GM23338 (cell line): ENCODE measurements at regions not wholly inside any gene's neighbourhood (a gene's known extent, or its start where the extent isn't known, plus 50 kb on each side); places are given as distances from the start of the nearest gene placed in this dataset.

ENCODE experiments used
- ATAC-seq: fragments of 200-7000 bp; cut with Tn5 transposase; 3 replicates; pipeline ENCODE4 v1.9.1; 2020
- DNase-seq: peaks from one replicate; pipeline ENCODE4 v3.0.0-alpha.2; 2015; ENCODE audit warnings: low spot score
- H2AFZ ChIP-seq: fragments of 200-600 bp; sonication (generic); 2 replicates; pipeline ENCODE4 v1.8.0; 2016; ENCODE audit warnings: antibody characterized with exemption, mild to moderate bottlenecking, moderate library complexity
- H3F3A ChIP-seq: fragments of 200-600 bp; sonication (generic); replicated peaks from 2 replicates; pipeline ENCODE4 v1.8.0; 2017; ENCODE audit warnings: antibody characterized with exemption, mixed run types, low read depth
- H3K27ac ChIP-seq: fragments of 200-600 bp; sonication (generic); 2 replicates; pipeline ENCODE4 v1.6.1; 2016; ENCODE audit warnings: low read depth
- H3K27me3 ChIP-seq: fragments of 200-600 bp; sonication (generic); 2 replicates; pipeline ENCODE4 v1.8.0; 2016; ENCODE audit warnings: mild to moderate bottlenecking, mixed run types, moderate library complexity; ENCODE audit not compliant: insufficient read depth
- H3K36me3 ChIP-seq: fragments of 200-600 bp; sonication (generic); 2 replicates; pipeline ENCODE4 v1.8.0; 2016; ENCODE audit warnings: mild to moderate bottlenecking; ENCODE audit not compliant: insufficient read depth
- H3K4me1 ChIP-seq: fragments of 200-600 bp; sonication (generic); 2 replicates; pipeline ENCODE4 v1.8.0; 2016; ENCODE audit warnings: mild to moderate bottlenecking, moderate library complexity; ENCODE audit not compliant: insufficient read depth
- H3K4me2 ChIP-seq: fragments of 200-600 bp; sonication (generic); 2 replicates; pipeline ENCODE4 v1.7.1; 2017; ENCODE audit warnings: mixed run types
- H3K4me3 ChIP-seq: fragments of 200-600 bp; sonication (generic); 2 replicates; pipeline ENCODE4 v1.6.1; 2016; ENCODE audit warnings: mixed run types
- H3K79me2 ChIP-seq: fragments of 200-600 bp; sonication (generic); replicated peaks from 2 replicates; pipeline ENCODE4 v1.8.0; 2017; ENCODE audit warnings: mild to moderate bottlenecking; ENCODE audit not compliant: insufficient read depth
- H3K9me2 ChIP-seq: fragments of 200-600 bp; sonication (generic); 2 replicates; pipeline ENCODE4 v1.8.0; 2017; ENCODE audit not compliant: insufficient read depth
- H4K20me1 ChIP-seq: fragments of 200-600 bp; sonication (generic); replicated peaks from 2 replicates; pipeline ENCODE4 v1.8.0; 2017; ENCODE audit warnings: mild to moderate bottlenecking; ENCODE audit not compliant: insufficient read depth
- H3K27ac Mint-ChIP-seq: 2 replicates; pipeline ENCODE4 v1.8.0; 2020; ENCODE audit warnings: inconsistent platforms, mild to moderate bottlenecking, moderate library complexity, mixed read lengths
- H3K27me3 Mint-ChIP-seq: 3 replicates; pipeline ENCODE4 v1.8.0; 2022; ENCODE audit warnings: low read depth, mild to moderate bottlenecking, moderate library complexity, mixed read lengths, inconsistent platforms; ENCODE audit not compliant: insufficient read depth, poor library complexity
- H3K36me3 Mint-ChIP-seq: 3 replicates; pipeline ENCODE4 v1.8.0; 2021; ENCODE audit warnings: low read depth, mild to moderate bottlenecking, inconsistent platforms, moderate library complexity, mixed read lengths
- H3K4me1 Mint-ChIP-seq: 3 replicates; pipeline ENCODE4 v1.8.0; 2020; ENCODE audit warnings: mild to moderate bottlenecking, inconsistent platforms, mixed read lengths
- H3K4me3 Mint-ChIP-seq: 3 replicates; pipeline ENCODE4 v1.8.0; 2021; ENCODE audit warnings: moderate library complexity, mild to moderate bottlenecking, inconsistent platforms, mixed read lengths
- H3K9me3 Mint-ChIP-seq: 3 replicates; pipeline ENCODE4 v1.8.0; 2020; ENCODE audit warnings: moderate library complexity, mild to moderate bottlenecking, inconsistent platforms, mixed read lengths
- CREB1 ChIP-seq: fragments of 250-450 bp; sonication (Bioruptor Pico); IDR thresholded peaks from 2 replicates; pipeline ENCODE4 v1.5.0; 2020; ENCODE audit warnings: low read depth, mild to moderate bottlenecking, moderate library complexity
- JUNB ChIP-seq: IDR thresholded peaks from one replicate; pipeline ENCODE4 v1.6.1; 2016; ENCODE audit warnings: antibody characterized with exemption; ENCODE audit not compliant: unreplicated experiment
- POLR2AphosphoS5 ChIP-seq: IDR thresholded peaks from 2 replicates; pipeline ENCODE4 v1.6.1; 2016; ENCODE audit warnings: antibody characterized with exemption, low read depth
- ZNF114 ChIP-seq: fragments of 250-450 bp; sonication (Bioruptor Pico); IDR thresholded peaks from 2 replicates; pipeline ENCODE4 v1.5.0; 2020; ENCODE audit warnings: mild to moderate bottlenecking, moderate library complexity
- TF ChIP-seq, protein P1 (sequence below): fragments of 250-450 bp; sonication (Bioruptor Pico); IDR thresholded peaks from 2 replicates; pipeline ENCODE4 v1.5.0; 2020; ENCODE audit warnings: mild to moderate bottlenecking, moderate library complexity

DNA sequence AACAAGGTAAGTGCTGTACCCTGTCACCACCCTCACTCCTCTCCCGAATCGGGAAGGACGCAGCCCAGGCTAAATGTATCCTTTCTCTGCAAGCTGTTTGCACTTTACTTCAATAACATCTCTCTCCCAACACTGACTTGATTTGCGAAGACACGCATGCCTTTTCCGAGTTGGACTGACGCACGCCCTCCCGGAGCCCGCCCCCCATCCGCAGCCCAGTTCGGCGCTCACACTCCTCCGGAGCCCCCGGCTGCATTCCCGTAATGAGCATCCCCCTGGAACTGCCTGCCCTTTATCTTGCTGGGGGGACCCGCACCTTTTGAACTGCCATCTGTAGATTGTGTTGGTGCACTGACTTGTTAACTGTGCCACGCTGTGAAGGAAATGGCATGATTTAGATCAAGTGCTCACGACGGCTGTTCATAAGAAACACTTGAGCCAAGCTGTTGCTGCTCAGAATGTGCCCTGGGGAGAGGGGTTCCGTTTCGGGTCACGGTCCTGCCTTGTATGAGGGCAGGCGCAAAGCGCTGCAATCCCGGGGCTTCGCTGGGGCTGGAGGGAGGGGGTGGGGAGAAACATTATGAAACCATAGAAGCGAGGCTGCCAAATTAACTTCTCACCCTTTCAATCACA is 176.6 kb upstream of the CDKN3 start (continued):
- TF ChIP-seq, protein P1, sequence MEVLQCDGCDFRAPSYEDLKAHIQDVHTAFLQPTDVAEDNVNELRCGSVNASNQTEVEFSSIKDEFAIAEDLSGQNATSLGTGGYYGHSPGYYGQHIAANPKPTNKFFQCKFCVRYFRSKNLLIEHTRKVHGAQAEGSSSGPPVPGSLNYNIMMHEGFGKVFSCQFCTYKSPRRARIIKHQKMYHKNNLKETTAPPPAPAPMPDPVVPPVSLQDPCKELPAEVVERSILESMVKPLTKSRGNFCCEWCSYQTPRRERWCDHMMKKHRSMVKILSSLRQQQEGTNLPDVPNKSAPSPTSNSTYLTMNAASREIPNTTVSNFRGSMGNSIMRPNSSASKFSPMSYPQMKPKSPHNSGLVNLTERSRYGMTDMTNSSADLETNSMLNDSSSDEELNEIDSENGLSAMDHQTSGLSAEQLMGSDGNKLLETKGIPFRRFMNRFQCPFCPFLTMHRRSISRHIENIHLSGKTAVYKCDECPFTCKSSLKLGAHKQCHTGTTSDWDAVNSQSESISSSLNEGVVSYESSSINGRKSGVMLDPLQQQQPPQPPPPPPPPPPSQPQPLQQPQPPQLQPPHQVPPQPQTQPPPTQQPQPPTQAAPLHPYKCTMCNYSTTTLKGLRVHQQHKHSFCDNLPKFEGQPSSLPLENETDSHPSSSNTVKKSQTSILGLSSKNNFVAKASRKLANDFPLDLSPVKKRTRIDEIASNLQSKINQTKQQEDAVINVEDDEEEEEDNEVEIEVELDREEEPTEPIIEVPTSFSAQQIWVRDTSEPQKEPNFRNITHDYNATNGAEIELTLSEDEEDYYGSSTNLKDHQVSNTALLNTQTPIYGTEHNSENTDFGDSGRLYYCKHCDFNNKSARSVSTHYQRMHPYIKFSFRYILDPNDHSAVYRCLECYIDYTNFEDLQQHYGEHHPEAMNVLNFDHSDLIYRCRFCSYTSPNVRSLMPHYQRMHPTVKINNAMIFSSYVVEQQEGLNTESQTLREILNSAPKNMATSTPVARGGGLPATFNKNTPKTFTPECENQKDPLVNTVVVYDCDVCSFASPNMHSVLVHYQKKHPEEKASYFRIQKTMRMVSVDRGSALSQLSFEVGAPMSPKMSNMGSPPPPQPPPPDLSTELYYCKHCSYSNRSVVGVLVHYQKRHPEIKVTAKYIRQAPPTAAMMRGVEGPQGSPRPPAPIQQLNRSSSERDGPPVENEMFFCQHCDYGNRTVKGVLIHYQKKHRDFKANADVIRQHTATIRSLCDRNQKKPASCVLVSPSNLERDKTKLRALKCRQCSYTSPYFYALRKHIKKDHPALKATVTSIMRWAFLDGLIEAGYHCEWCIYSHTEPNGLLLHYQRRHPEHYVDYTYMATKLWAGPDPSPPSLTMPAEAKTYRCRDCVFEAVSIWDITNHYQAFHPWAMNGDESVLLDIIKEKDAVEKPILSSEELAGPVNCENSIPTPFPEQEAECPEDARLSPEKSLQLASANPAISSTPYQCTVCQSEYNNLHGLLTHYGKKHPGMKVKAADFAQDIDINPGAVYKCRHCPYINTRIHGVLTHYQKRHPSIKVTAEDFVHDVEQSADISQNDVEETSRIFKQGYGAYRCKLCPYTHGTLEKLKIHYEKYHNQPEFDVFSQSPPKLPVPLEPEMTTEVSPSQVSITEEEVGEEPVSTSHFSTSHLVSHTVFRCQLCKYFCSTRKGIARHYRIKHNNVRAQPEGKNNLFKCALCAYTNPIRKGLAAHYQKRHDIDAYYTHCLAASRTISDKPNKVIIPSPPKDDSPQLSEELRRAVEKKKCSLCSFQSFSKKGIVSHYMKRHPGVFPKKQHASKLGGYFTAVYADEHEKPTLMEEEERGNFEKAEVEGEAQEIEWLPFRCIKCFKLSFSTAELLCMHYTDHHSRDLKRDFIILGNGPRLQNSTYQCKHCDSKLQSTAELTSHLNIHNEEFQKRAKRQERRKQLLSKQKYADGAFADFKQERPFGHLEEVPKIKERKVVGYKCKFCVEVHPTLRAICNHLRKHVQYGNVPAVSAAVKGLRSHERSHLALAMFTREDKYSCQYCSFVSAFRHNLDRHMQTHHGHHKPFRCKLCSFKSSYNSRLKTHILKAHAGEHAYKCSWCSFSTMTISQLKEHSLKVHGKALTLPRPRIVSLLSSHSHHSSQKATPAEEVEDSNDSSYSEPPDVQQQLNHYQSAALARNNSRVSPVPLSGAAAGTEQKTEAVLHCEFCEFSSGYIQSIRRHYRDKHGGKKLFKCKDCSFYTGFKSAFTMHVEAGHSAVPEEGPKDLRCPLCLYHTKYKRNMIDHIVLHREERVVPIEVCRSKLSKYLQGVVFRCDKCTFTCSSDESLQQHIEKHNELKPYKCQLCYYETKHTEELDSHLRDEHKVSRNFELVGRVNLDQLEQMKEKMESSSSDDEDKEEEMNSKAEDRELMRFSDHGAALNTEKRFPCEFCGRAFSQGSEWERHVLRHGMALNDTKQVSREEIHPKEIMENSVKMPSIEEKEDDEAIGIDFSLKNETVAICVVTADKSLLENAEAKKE (CRISPR knock-in tag): no peak
- TF ChIP-seq ZNF114 (CRISPR knock-in tag) (no peak), CREB1 (CRISPR knock-in tag) (no peak)

DNA sequence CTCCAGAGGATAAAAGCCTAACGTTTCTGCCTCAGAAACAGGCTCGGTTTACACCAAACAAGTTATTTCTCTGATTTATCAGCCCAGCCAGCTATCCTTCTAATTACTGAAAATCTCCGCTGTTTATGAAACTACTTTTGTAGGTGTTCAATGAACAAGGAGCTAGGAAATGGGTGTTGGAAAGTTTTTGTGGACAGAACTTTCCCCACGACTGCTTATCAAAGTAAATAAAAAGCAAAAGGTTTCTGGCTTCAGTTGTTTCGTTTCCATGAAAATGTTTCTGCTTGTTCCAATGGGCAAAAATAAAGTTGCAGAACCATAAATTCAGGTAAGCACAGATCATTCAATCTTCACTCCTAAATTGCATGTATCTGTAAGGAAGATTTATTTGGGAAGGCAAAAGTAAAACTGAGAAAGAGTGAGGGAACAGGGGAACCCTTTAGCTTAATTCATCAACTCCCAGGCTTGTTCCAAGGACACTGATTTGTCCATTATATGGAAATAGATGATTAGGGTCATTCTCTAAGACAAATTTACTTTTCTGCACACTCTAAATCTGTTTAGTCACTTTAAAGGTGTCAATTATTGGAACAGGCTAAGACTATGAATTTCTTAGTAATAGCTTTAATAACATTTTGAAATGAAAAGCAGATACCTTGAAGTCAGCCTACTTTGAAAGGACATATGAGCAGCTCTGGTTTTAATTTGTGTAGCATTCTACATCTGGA is 175.9 kb upstream of the CDKN3 start:
- no peaks in the 10 kb centered on the region for H3K36me3 Mint-ChIP-seq
- peak overlapping the region; percentile 96 for H2AFZ ChIP-seq
- H3K79me2 ChIP-seq: no peaks in the 10 kb centered on the region
- peaks cover 58% of the 10 kb centered on the region for H3K27me3 ChIP-seq
- peak overlapping the region; percentile 95 for H3K4me2 ChIP-seq
- peak overlapping the region; percentile 68 for H3K4me3 ChIP-seq
- H3K9me2 ChIP-seq: no peaks in the 10 kb centered on the region
- peaks cover 41% of the 10 kb centered on the region for H3K27me3 Mint-ChIP-seq
- ATAC-seq: no peak
- H4K20me1 ChIP-seq: no peaks in the 10 kb centered on the region
- H3K36me3 ChIP-seq: no peaks in the 10 kb centered on the region
- no peak for DNase-seq
- H3K4me1 Mint-ChIP-seq: peaks cover 26% of the 10 kb centered on the region
- H3K27ac Mint-ChIP-seq: no peak overlapping the region
- H3K4me1 ChIP-seq: peaks cover 23% of the 10 kb centered on the region
- peak overlapping the region; percentile 84 for H3K4me3 Mint-ChIP-seq
- peaks cover 4% of the 10 kb centered on the region; the same call in 1 of the 2 replicates for H3F3A ChIP-seq
- H3K27ac ChIP-seq: no peak overlapping the region
- no peaks in the 10 kb centered on the region for H3K9me3 Mint-ChIP-seq
- TF ChIP-seq, protein P1 (CRISPR knock-in tag): no peak
- TF ChIP-seq JUNB: no peak
- TF ChIP-seq POLR2AphosphoS5: no peak
